ENCODE measurements at regions not wholly inside any gene's neighbourhood (a gene's known extent, or its start where the extent isn't known, plus 50 kb on each side); places are given as distances from the start of the nearest gene placed in this dataset.

DNA sequence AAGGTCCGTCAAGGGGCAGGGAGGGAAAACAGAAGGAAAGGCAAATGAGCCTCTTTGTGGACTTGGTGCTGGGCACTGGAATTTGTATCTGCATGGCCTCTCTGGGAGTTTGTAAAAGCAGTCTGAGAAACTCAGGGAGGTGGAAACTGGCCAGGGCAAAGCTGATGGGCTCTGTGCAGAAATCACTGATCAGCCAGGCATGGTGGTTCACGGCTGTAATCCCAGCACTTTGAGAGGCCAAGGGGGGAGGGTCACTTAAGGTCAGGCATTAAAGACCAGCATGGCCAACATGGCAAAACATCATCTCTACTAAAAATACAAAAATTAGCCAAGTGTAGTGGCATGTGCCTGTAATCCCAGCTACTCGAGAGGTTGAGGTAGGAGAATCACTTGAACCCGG, 369.9 kb upstream of the ZNF507 start:
- Histone ChIP-seq H3K4ac (ENCODE audit: low read depth, low read length) (no peak overlapping the region), H2BK5ac (ENCODE audit: low read depth, low read length, poor library complexity, severe bottlenecking) (no peak overlapping the region), H3K14ac (replicated peaks; ENCODE audit: low read depth, low read length) (no peak overlapping the region), H3K27ac (ENCODE audit: insufficient read depth, low read length) (no peak overlapping the region), H3K56ac (ENCODE audit: extremely low read depth, insufficient read depth, low read length) (no peak overlapping the region), H3K18ac (ENCODE audit: low read depth, low read length) (no peak overlapping the region), H2AK5ac (ENCODE audit: low read depth, low read length) (no peak overlapping the region), H3K36me3 (ENCODE audit: control insufficient read depth, insufficient read depth, low read length) (no peaks in the 10 kb centered on the region), H4K91ac (ENCODE audit: insufficient read depth, low read depth, low read length) (no peak overlapping the region), H3K9me1 (ENCODE audit: insufficient read depth, low read length) (no peaks in the 10 kb centered on the region), H3K79me1 (ENCODE audit: low read depth in 1 of 2, low read length in 2 of 2) (no peaks in the 10 kb centered on the region), H3K4me3 (ENCODE audit: insufficient read depth, low read depth, low read length) (no peak overlapping the region), H4K5ac (ENCODE audit: low read depth, low read length) (no peak overlapping the region), H3K9ac (ENCODE audit: low read depth, low read length) (no peak overlapping the region), H2BK20ac (ENCODE audit: low read depth, low read length) (no peak overlapping the region), H3K9me3 (ENCODE audit: control insufficient read depth, insufficient read depth, low read length) (peaks cover 22% of the 10 kb centered on the region), H3K27me3 (ENCODE audit: control insufficient read depth, insufficient read depth, low read length) (no peaks in the 10 kb centered on the region), H2AFZ (replicated peaks; ENCODE audit: low read length, poor library complexity) (no peak overlapping the region), H3K23ac (ENCODE audit: low read depth, low read length) (no peak overlapping the region), H2AK9ac (replicated peaks; ENCODE audit: low read depth, low read length, poor library complexity) (no peak overlapping the region), H3K4me2 (ENCODE audit: low read depth, low read length) (no peak overlapping the region), H4K20me1 (ENCODE audit: insufficient read depth, low read length) (no peaks in the 10 kb centered on the region), H2BK15ac (ENCODE audit: low read depth, low read length) (no peak overlapping the region), H3K4me1 (ENCODE audit: control insufficient read depth, insufficient read depth, low read length) (no peaks in the 10 kb centered on the region), H2BK120ac (ENCODE audit: low read depth, low read length) (no peak overlapping the region), H4K8ac (ENCODE audit: low read depth in 2 of 2, low read length in 2 of 2) (no peak overlapping the region)
- no peak for TF ChIP-seq RAD21 (IDR thresholded peaks at IDR 0.05; ENCODE audit: low read length)
- no peak for TF ChIP-seq SMC3 (IDR thresholded peaks at IDR 0.05; ENCODE audit: low read depth, low read length)
- TF ChIP-seq POLR2A (IDR thresholded peaks at IDR 0.05; ENCODE audit: low read depth, low read length), result no peak
- no peak for TF ChIP-seq CEBPB (IDR thresholded peaks at IDR 0.05; ENCODE audit: low read depth, low read length)
- in situ Hi-C loops (cut with MboI; ENCODE audit: low sequenced_read_pairs), result no loop called here
- no peak for DNase-seq
- dilution Hi-C loops (cut with HindIII; ENCODE audit: low sequenced_read_pairs, unreplicated experiment), result no loop called here
- CTCF ChIA-PET, result no interaction called here
- WGBS, 2 experiments (ENCODE audit: extremely low coverage in 2 of 2, insufficient read length in 1 of 2), result 80% methylated on average over 1 of the region's 4 CpGs; no CpG with 5 or more reads in 1 of the 2 experiments
- intact Hi-C loops (cut with micrococcal nuclease), result no loop called here
- BruUV-seq (replicated peaks), result no TSS peak
- POLR2A ChIA-PET (ENCODE audit: unreplicated experiment), result no interaction called here
- no peak for ATAC-seq (ENCODE audit: low read depth)

Measured in IMR-90 (cell line).